AG04449 (cell line): ENCODE measurements at regions not wholly inside any gene's neighbourhood (a gene's known extent, or its start where the extent isn't known, plus 50 kb on each side); places are given as distances from the start of the nearest gene placed in this dataset.

Source experiments
- CTCF ChIA-PET: fragments of 350-600 bp; formaldehyde crosslinking; extraction: SDS; loops from one replicate; lab custom pipeline; 2021; ENCODE audit warnings: antibody characterized with exemption; lab: Yijun Ruan, JAX
- POLR2A ChIA-PET: fragments of 400-600, 350-600 bp; formaldehyde crosslinking; extraction: SDS; loops from one replicate; lab custom pipeline; 2020; ENCODE audit warnings: antibody characterized with exemption, inconsistent platforms; lab: Yijun Ruan, JAX
- DNase-seq: peaks from one replicate; pipeline ENCODE4 v3.0.0-alpha.2; 2010; ENCODE audit warnings: low read depth, low spot score
- H3K4me3 ChIP-seq: 2 replicates; pipeline ENCODE4 v1.5.1; 2011; ENCODE audit warnings: low read depth, mild to moderate bottlenecking, control low read depth, low read length
- TF ChIP-seq, protein P1 (sequence below): IDR thresholded peaks from one replicate; pipeline ENCODE4 v1.5.1; 2011; ENCODE audit warnings: mild to moderate bottlenecking, moderate library complexity, low read length, control low read depth, inconsistent platforms; ENCODE audit not compliant: insufficient read depth; ENCODE audit errors: missing control alignments

DNA sequence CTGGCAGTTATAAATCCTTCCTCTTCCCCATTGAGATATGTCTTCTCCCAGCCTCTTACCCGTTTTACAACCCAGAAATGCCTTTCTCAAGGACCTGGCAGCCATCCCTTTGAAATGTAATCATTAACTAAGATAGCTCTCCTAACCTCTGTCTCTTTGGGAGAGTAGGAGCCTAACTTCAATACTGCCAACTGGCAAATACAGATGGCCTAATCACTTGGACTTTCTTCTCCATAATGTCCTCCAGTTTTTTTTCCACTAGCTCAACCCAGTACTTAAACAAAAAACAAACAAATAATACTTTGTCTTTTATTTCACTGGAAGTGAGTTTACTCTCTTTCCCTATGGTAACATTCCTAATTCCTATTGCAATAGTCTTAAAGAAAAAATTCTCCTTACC is 1391.1 kb downstream of the SUCLG1 start:
- no peak for DNase-seq
- H3K4me3 ChIP-seq, result no peak overlapping the region
- TF ChIP-seq, protein P1, sequence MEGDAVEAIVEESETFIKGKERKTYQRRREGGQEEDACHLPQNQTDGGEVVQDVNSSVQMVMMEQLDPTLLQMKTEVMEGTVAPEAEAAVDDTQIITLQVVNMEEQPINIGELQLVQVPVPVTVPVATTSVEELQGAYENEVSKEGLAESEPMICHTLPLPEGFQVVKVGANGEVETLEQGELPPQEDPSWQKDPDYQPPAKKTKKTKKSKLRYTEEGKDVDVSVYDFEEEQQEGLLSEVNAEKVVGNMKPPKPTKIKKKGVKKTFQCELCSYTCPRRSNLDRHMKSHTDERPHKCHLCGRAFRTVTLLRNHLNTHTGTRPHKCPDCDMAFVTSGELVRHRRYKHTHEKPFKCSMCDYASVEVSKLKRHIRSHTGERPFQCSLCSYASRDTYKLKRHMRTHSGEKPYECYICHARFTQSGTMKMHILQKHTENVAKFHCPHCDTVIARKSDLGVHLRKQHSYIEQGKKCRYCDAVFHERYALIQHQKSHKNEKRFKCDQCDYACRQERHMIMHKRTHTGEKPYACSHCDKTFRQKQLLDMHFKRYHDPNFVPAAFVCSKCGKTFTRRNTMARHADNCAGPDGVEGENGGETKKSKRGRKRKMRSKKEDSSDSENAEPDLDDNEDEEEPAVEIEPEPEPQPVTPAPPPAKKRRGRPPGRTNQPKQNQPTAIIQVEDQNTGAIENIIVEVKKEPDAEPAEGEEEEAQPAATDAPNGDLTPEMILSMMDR, result no peak
- POLR2A ChIA-PET, result no interaction called here
- CTCF ChIA-PET, result no interaction called here

DNA sequence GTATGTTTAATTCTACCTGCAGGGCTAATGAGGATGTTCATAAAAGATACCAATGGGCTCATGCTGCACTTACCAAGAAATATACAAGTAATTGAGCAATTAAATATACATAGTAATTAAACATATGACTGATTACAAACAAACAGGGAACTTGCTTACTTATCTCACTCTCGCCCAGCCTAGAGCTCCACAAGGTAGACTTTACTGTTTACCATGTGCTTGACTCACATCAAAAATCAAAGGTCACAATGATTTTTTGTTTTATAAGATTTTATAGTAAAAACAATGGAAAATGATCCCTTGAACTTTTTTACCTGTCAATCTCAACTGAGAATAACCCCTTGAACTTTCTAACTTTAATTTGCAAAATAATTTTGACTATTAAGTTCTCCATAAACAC is 1395.1 kb downstream of the SUCLG1 start:
- TF ChIP-seq, protein P1, result no peak
- ChIA-PET POLR2A (no interaction called here), CTCF (no interaction called here)
- H3K4me3 ChIP-seq, result no peak overlapping the region
- DNase-seq, result no peak

DNA sequence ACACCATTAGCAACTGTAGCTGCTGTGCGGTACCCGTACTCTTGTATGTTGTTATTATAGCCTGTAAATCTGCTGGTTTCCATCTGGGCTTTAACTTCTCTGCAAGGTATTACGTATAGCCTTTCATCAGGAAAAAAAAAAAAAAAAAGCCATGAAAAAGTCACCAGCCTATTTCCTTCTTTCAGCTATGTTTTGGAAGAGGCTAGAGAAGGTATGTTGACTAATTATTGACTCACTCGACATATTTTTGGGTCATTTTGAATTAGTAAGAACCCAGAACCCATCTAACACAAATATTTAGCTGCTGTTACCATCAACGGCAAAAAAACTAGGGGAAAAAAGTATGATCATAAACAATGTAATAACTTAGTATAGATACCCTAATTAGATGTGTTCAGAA is 1395.6 kb downstream of the SUCLG1 start:
- no peak for DNase-seq
- TF ChIP-seq, protein P1, result no peak
- CTCF ChIA-PET, result no interaction called here
- POLR2A ChIA-PET, result no interaction called here
- H3K4me3 ChIP-seq, result no peak overlapping the region

DNA sequence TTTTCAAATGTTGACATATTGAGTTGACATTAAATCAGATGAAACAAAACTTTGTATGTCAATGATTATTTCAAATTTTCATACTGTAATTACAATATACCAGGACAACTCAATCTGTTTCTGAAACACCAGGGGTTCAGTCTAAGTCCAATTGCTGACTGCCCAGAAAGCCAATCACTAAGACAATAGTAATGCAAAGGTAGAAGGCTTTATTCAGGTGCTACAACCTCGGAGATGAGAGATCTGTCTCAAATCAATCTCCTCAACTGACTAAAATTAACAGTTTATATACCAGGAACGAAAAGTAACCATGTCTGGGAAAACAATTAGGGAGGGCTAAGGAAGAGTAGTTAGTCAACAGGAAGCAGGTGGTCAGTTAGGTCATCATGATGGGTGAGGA is 1400.4 kb downstream of the SUCLG1 start:
- TF ChIP-seq, protein P1, result no peak
- no peak overlapping the region for H3K4me3 ChIP-seq
- ChIA-PET CTCF (no interaction called here), POLR2A (no interaction called here)
- DNase-seq, result no peak

DNA sequence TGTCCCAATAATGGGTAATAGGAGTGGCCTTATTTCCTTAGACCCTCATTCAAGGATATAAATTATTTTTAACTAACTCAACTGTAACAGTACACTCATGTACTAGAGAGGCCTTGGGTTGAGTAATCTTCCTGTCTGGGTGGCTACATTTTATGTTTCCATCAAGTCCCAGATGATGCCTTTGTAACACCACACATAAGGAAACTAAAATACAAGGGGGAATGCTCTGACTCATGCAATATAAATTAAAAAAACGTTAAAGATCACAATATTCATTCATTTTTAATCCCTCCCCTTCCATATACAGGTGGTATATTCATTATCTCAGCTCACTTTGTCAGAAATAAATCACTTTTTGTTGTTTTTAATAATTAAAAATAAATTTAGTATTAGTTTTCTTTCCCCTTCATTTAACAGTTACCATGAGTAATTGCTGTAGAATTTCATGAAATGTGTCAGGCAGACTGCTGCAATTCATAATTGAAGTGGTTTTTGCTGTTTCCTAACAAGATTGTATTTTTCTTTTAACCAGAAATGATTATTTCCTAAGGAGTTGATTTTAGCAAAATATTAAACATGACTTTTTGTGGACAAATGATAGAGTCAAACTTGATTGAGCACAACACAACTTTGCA is 1403.6 kb downstream of the SUCLG1 start:
- ChIA-PET POLR2A (interaction anchor here (0.6 kb wide), 1 partner anchor 29 kb away, joined by 3 read pairs; no protein-coding TSS in a partner anchor), CTCF (no interaction called here)
- TF ChIP-seq, protein P1, result no peak
- no peak overlapping the region for H3K4me3 ChIP-seq
- peak; percentile 75 for DNase-seq

DNA sequence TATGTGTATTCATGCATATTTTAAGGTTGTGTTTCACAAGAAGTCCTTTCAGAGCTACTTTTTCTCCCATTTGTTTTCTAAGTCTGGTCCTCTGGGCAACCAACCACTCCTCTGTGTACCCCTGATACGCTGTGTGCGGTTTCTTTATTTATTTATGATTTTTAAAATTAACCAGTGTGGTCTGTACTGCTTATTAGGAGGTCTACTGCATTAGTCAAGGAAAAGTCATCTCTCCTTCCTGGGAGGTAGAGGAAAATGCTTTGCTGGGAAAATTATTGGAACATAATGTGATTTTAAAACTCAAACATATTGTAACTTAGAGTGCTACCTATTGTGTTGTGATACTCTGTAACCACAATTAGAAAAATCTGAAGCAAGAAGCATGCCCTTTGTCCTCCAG is 1404.3 kb downstream of the SUCLG1 start:
- TF ChIP-seq, protein P1, result no peak
- ChIA-PET CTCF (no interaction called here), POLR2A (no interaction called here)
- H3K4me3 ChIP-seq, result no peak overlapping the region
- no peak for DNase-seq
